Endothelial cell of umbilical vein (primary cell): ENCODE measurements at regions not wholly inside any gene's neighbourhood (a gene's known extent, or its start where the extent isn't known, plus 50 kb on each side); places are given as distances from the start of the nearest gene placed in this dataset.

Source experiments
- BruUV-seq: library from RNA; stranded (reverse); fragments of 400-500 nt; replicated peaks from 2 replicates; lab custom pipeline; 2021; lab: Mats Ljungman, UMichigan
- CTCF ChIA-PET: fragments of 300-600, 350-600 bp; sonication (Branson Sonifier 250); formaldehyde crosslinking; loops from one replicate; lab custom pipeline; 2021; ENCODE audit warnings: antibody characterized with exemption, inconsistent platforms; lab: Charles Lee
- POLR2A ChIA-PET: fragments of 300-600, 350-600 bp; sonication (Branson Sonifier 250); formaldehyde crosslinking; loops from one replicate; lab custom pipeline; 2021; ENCODE audit warnings: antibody characterized with exemption, inconsistent platforms; lab: Charles Lee
- DNase-seq: peaks from one replicate; pipeline ENCODE4 v3.0.0-alpha.2; 2011; ENCODE audit warnings: low read depth, low spot score
- FAIRE-seq: peaks from 2 replicates; lab custom pipeline; 2011; peaks lifted over from hg19 to GRCh38; lab: Jason Lieb, UNC
- H2AFZ ChIP-seq: 2 replicates; pipeline ENCODE4 v1.6.0; 2012; ENCODE audit warnings: low read depth, low read length, control low read depth, inconsistent platforms
- H3K27ac ChIP-seq: 2 replicates; pipeline ENCODE4 v1.5.1; 2011; ENCODE audit warnings: low read depth, mild to moderate bottlenecking, control low read depth, low read length, moderate library complexity; ENCODE audit not compliant: insufficient read depth
- H3K27me3 ChIP-seq, 2 experiments: 2 replicates each; pipeline versions ENCODE4 v1.6.0 to v1.6.1; 2011; ENCODE audit warnings: low read length in 2 of 2, mixed read lengths in 1 of 2; ENCODE audit not compliant: control insufficient read depth in 2 of 2, insufficient read depth in 2 of 2
- H3K36me3 ChIP-seq, 2 experiments: 2 replicates in 1 of 2; 3 replicates in 1 of 2; pipeline ENCODE4 v1.5.1; 2011; ENCODE audit warnings: low read length in 2 of 2, mild to moderate bottlenecking in 1 of 2, moderate library complexity in 1 of 2; ENCODE audit not compliant: control insufficient read depth in 2 of 2, insufficient read depth in 2 of 2; ENCODE audit errors: extremely low read depth in 1 of 2
- H3K4me1 ChIP-seq: 3 replicates; pipeline ENCODE4 v1.5.1; 2011; ENCODE audit warnings: mild to moderate bottlenecking, low read length; ENCODE audit not compliant: control insufficient read depth, insufficient read depth; ENCODE audit errors: extremely low read depth
- H3K4me2 ChIP-seq: 2 replicates; pipeline ENCODE4 v1.6.1; 2011; ENCODE audit warnings: low read length, control low read depth, mixed read lengths; ENCODE audit not compliant: insufficient read depth
- H3K4me3 ChIP-seq, 3 experiments: fragments of 200-600 bp in 1 of 3; sonication (generic), shearing (Covaris generic) in 1 of 3; replicated peaks in 1 of 3; 2 replicates each; pipeline ENCODE4 v1.5.1; 2011 to 2016; ENCODE audit warnings: control low read depth in 3 of 3, low read length in 3 of 3, mild to moderate bottlenecking in 2 of 3, inconsistent platforms in 1 of 3, low read depth in 1 of 3, moderate library complexity in 1 of 3; ENCODE audit not compliant: insufficient read depth in 1 of 3
- H3K79me2 ChIP-seq: 2 replicates; pipeline ENCODE4 v1.6.0; 2012; ENCODE audit warnings: low read length, inconsistent platforms; ENCODE audit not compliant: control insufficient read depth, insufficient read depth
- H3K9ac ChIP-seq: replicated peaks from 2 replicates; pipeline ENCODE3; 2011; ENCODE audit warnings: low read length, control low read depth; ENCODE audit not compliant: insufficient read depth; ENCODE audit errors: extremely low read depth
- H3K9me1 ChIP-seq: replicated peaks from 3 replicates; pipeline ENCODE4 v1.6.0; 2011; ENCODE audit warnings: mild to moderate bottlenecking, low read length; ENCODE audit not compliant: control insufficient read depth, insufficient read depth; ENCODE audit errors: extremely low read depth
- H3K9me3 ChIP-seq: replicated peaks from 2 replicates; pipeline ENCODE4 v1.5.1; 2012; ENCODE audit warnings: low read length, inconsistent platforms; ENCODE audit not compliant: control insufficient read depth, insufficient read depth
- H4K20me1 ChIP-seq: replicated peaks from 2 replicates; pipeline ENCODE3; 2011; ENCODE audit warnings: mild to moderate bottlenecking, low read length; ENCODE audit not compliant: control insufficient read depth, insufficient read depth; ENCODE audit errors: extremely low read depth
- EZH2 ChIP-seq: IDR thresholded peaks from 2 replicates; pipeline ENCODE4 v1.6.1; 2012; ENCODE audit warnings: borderline replicate concordance, low read depth, mild to moderate bottlenecking, moderate library complexity, low read length, inconsistent platforms; ENCODE audit not compliant: severe bottlenecking
- FOS ChIP-seq: IDR thresholded peaks from 2 replicates; pipeline ENCODE4 v1.6.1; 2011; ENCODE audit warnings: mild to moderate bottlenecking, low read length, moderate library complexity, borderline replicate concordance; ENCODE audit not compliant: insufficient read depth
- GATA2 ChIP-seq: IDR thresholded peaks from 2 replicates; pipeline ENCODE4 v1.7.0; 2011; ENCODE audit warnings: low read depth, mild to moderate bottlenecking, moderate library complexity, mixed read lengths, low read length; ENCODE audit not compliant: insufficient read length, insufficient read depth
- JUN ChIP-seq: IDR thresholded peaks from 2 replicates; pipeline ENCODE4 v1.6.1; 2011; ENCODE audit warnings: borderline replicate concordance, low read depth; ENCODE audit not compliant: insufficient read length, insufficient read depth
- MYC ChIP-seq: IDR thresholded peaks from one replicate; pipeline ENCODE4 v1.6.1; 2011; ENCODE audit warnings: mild to moderate bottlenecking, low read depth, low read length
- POLR2A ChIP-seq: IDR thresholded peaks from 2 replicates; pipeline ENCODE4 v1.6.1; 2012; ENCODE audit warnings: low read depth, mild to moderate bottlenecking, control low read depth, low read length
- POLR2AphosphoS5 ChIP-seq: IDR thresholded peaks from 2 replicates; pipeline ENCODE4 v1.6.1; 2012; ENCODE audit warnings: low read depth, mild to moderate bottlenecking, control low read depth, low read length, moderate library complexity; ENCODE audit not compliant: insufficient read depth
- dilution Hi-C: fragments of 300-500 bp; cut with MboI; formaldehyde crosslinking; loops from one replicate; pipeline ENCODE4 v1.15.0; 2019; ENCODE audit warnings: low sequenced_read_pairs; ENCODE audit not compliant: extremely low pct_ligation_motif_present
- intact Hi-C: fragments of 100-400 bp; cut with micrococcal nuclease; formaldehyde crosslinking; loops from one replicate; pipeline ENCODE4 v1.10.0; 2022
- TF ChIP-seq, protein P1 (sequence below): IDR thresholded peaks from 2 replicates; pipeline ENCODE4 v1.6.1; 2011; ENCODE audit not compliant: insufficient read depth, insufficient read length
- TF ChIP-seq, protein P2 (sequence below), 2 donors: IDR thresholded peaks; 1 replicate in 1 of 2; 2 replicates in 1 of 2; pipeline ENCODE4 v1.5.1; 2011; ENCODE audit warnings: low read length in 2 of 2, mild to moderate bottlenecking in 2 of 2, moderate library complexity in 2 of 2, control low read depth in 1 of 2, inconsistent platforms in 1 of 2, low read depth in 1 of 2; ENCODE audit not compliant: insufficient read depth in 1 of 2; ENCODE audit errors: extremely low read depth in 1 of 2

DNA sequence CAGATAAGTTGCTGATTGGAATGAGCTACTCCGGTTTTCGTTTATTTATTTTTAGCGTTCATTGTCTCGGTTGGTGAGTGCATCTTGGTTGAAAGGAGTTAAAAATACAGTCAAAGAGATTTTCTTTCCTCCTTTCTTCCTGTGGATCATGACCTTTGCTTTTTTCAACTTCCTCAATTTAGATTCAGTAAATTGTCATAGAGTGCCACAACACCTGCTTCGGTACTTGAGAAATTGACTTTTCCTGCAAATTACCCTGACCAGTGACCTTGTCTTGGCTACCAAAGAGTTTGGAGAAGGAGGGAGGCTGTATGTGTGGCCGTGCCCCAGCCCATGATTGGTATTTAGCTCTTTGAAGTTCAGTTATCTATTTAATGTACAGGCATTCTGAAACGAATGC lies 128.7 kb downstream of the FAM204A start:
- DNase-seq = no peak

More for the DNA sequence above, 128.7 kb downstream of the FAM204A start:
- H4K20me1 ChIP-seq = no peaks in the 10 kb centered on the region
- BruUV-seq = no TSS peak
- no peaks in the 10 kb centered on the region for H3K79me2 ChIP-seq
- H3K4me1 ChIP-seq = no peaks in the 10 kb centered on the region
- no peak overlapping the region for H3K4me3 ChIP-seq
- H3K9ac ChIP-seq = no peak overlapping the region
- H3K9me3 ChIP-seq = no peaks in the 10 kb centered on the region
- intact Hi-C loops = no loop called here
- H3K9me1 ChIP-seq = no peaks in the 10 kb centered on the region
- H3K27ac ChIP-seq = no peak overlapping the region
- no peaks in the 10 kb centered on the region for H3K36me3 ChIP-seq
- H3K27me3 ChIP-seq = no peaks in the 10 kb centered on the region
- ChIA-PET CTCF (interaction anchor here (0.9 kb wide), 1 partner anchor 27 kb away, joined by 3 read pairs; no protein-coding TSS in a partner anchor), POLR2A (no interaction called here)
- dilution Hi-C loops = no loop called here
- no peak overlapping the region for H3K4me2 ChIP-seq
- H2AFZ ChIP-seq = no peak overlapping the region
- TF ChIP-seq MYC (no peak), JUN (no peak), POLR2AphosphoS5 (no peak), FOS (no peak), POLR2A (no peak), EZH2 (no peak), GATA2 (no peak)
- TF ChIP-seq, protein P1, sequence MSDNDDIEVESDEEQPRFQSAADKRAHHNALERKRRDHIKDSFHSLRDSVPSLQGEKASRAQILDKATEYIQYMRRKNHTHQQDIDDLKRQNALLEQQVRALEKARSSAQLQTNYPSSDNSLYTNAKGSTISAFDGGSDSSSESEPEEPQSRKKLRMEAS = no peak
- TF ChIP-seq, protein P2, sequence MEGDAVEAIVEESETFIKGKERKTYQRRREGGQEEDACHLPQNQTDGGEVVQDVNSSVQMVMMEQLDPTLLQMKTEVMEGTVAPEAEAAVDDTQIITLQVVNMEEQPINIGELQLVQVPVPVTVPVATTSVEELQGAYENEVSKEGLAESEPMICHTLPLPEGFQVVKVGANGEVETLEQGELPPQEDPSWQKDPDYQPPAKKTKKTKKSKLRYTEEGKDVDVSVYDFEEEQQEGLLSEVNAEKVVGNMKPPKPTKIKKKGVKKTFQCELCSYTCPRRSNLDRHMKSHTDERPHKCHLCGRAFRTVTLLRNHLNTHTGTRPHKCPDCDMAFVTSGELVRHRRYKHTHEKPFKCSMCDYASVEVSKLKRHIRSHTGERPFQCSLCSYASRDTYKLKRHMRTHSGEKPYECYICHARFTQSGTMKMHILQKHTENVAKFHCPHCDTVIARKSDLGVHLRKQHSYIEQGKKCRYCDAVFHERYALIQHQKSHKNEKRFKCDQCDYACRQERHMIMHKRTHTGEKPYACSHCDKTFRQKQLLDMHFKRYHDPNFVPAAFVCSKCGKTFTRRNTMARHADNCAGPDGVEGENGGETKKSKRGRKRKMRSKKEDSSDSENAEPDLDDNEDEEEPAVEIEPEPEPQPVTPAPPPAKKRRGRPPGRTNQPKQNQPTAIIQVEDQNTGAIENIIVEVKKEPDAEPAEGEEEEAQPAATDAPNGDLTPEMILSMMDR (IDR thresholded peaks at IDR 0.05; ENCODE audit: extremely low read depth in 1 of 2, insufficient read depth in 1 of 2, low read depth in 1 of 2, low read length in 2 of 2) = no peak
- no peak for FAIRE-seq
